Mammary epithelial cell (primary cell): ENCODE measurements at regions not wholly inside any gene's neighbourhood (a gene's known extent, or its start where the extent isn't known, plus 50 kb on each side); places are given as distances from the start of the nearest gene placed in this dataset.

ENCODE experiments used
- CTCF ChIP-seq, 2 donors: IDR thresholded peaks in 1 of 2; conservative IDR thresholded peaks in 1 of 2; 2 replicates each; pipeline ENCODE4 v1.5.1; 2011 to 2012; ENCODE audit warnings: inconsistent platforms in 2 of 2, low read length in 2 of 2, mild to moderate bottlenecking in 2 of 2, control low read depth in 1 of 2, low read depth in 1 of 2; ENCODE audit not compliant: insufficient read depth in 1 of 2; ENCODE audit errors: extremely low read depth in 1 of 2
- EZH2 ChIP-seq: IDR thresholded peaks from 2 replicates; pipeline ENCODE4 v1.6.1; 2012; ENCODE audit warnings: low read length, inconsistent platforms, borderline replicate concordance

- no peak for TF ChIP-seq CTCF (conservative IDR thresholded peaks at IDR 0.05 in 1 of 2, IDR thresholded peaks at IDR 0.05 in 1 of 2; ENCODE audit: extremely low read depth in 1 of 2, insufficient read depth in 1 of 2, low read depth in 1 of 2, low read length in 2 of 2)
- TF ChIP-seq EZH2, result no peak
These were observed 296.7 kb upstream of the AKR1E2 start for GRCh38 chr10:4529266-4529665.
